Nephron progenitor cell (in vitro differentiated cells): ENCODE measurements at regions not wholly inside any gene's neighbourhood (a gene's known extent, or its start where the extent isn't known, plus 50 kb on each side); places are given as distances from the start of the nearest gene placed in this dataset.
A peak's percentile ranks its signal among the peaks of the same experiment; 100 is the strongest.

ENCODE experiments used
- DNase-seq: peaks from one replicate; pipeline ENCODE4 v3.0.0; 2021
- H3K27ac Mint-ChIP-seq: 2 replicates; pipeline ENCODE4 v1.8.0; 2021; ENCODE audit warnings: mild to moderate bottlenecking, moderate library complexity, mixed read lengths
- H3K27me3 Mint-ChIP-seq: 2 replicates; pipeline ENCODE4 v1.8.0; 2021; ENCODE audit warnings: mild to moderate bottlenecking, low read depth, mixed read lengths; ENCODE audit not compliant: poor library complexity
- H3K36me3 Mint-ChIP-seq: 2 replicates; pipeline ENCODE4 v1.8.0; 2021; ENCODE audit warnings: low read depth, mixed read lengths
- H3K4me1 Mint-ChIP-seq: 2 replicates; pipeline ENCODE4 v1.8.0; 2021; ENCODE audit warnings: mixed read lengths
- H3K4me3 Mint-ChIP-seq: 2 replicates; pipeline ENCODE4 v1.8.0; 2021; ENCODE audit warnings: mild to moderate bottlenecking, moderate library complexity, mixed read lengths
- H3K9me3 Mint-ChIP-seq: 2 replicates; pipeline ENCODE4 v1.8.0; 2021; ENCODE audit warnings: mild to moderate bottlenecking, moderate library complexity, mixed read lengths
- TF ChIP-seq, protein P1 (sequence below): fragments of 200-600 bp; sonication (generic); IDR thresholded peaks from 2 replicates; pipeline ENCODE4 v1.5.0; 2021; ENCODE audit warnings: antibody characterized with exemption

DNA sequence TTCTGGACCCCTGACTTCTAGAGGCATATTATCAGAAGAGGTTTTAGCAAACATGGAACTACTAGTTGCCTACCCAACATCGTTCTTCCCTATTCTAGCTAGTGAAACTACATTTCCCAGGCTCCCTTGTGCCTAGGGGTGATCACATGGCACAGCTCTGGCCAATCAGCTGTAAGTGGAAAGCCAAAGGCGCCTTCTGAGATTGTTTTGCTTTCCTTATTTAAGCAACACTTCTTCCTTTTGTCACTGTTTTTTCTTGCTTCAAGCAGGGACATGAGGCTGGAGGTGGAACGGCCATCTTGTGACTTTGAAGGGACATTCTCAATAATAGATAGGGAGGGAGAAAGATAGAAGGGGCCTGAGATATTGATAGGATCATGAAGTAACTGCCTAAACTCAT, 136.7 kb downstream of the ZNF664 start:
- H3K9me3 Mint-ChIP-seq = peaks cover 43% of the 10 kb centered on the region
- peaks cover 11% of the 10 kb centered on the region for H3K36me3 Mint-ChIP-seq
- TF ChIP-seq, protein P1, sequence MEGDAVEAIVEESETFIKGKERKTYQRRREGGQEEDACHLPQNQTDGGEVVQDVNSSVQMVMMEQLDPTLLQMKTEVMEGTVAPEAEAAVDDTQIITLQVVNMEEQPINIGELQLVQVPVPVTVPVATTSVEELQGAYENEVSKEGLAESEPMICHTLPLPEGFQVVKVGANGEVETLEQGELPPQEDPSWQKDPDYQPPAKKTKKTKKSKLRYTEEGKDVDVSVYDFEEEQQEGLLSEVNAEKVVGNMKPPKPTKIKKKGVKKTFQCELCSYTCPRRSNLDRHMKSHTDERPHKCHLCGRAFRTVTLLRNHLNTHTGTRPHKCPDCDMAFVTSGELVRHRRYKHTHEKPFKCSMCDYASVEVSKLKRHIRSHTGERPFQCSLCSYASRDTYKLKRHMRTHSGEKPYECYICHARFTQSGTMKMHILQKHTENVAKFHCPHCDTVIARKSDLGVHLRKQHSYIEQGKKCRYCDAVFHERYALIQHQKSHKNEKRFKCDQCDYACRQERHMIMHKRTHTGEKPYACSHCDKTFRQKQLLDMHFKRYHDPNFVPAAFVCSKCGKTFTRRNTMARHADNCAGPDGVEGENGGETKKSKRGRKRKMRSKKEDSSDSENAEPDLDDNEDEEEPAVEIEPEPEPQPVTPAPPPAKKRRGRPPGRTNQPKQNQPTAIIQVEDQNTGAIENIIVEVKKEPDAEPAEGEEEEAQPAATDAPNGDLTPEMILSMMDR = no peak
- H3K27me3 Mint-ChIP-seq = no peaks in the 10 kb centered on the region
- no peak for DNase-seq
- H3K27ac Mint-ChIP-seq = no peak overlapping the region
- peaks cover 23% of the 10 kb centered on the region for H3K4me1 Mint-ChIP-seq
- no peak overlapping the region for H3K4me3 Mint-ChIP-seq

DNA sequence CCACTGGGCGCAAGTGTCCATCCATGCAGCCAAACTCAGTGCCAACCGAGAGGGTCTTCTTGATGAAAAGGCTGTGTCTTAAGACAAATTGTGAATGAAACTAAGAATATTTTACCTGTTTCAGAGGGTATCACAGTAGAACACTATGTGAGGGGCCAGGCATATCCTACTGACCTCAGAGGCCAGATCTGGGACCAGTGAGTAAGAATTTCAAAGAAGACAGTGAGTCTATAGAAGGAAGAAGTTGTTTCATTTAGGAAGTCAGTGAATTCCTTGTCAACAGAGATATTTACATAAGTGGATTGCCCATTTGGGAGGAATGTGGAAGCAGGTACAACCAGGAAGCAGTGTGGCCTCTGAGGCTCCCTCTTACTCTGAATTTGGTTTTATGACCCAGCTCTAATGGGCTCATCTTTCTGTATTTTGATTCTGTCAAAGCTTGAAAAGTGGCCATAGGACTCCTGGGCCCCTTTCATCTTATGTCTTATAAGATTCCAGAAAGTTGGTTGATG, 137.4 kb downstream of the ZNF664 start:
- DNase-seq = no peak
- TF ChIP-seq, protein P1 = no peak
- Mint-ChIP-seq H3K9me3 (peaks cover 37% of the 10 kb centered on the region), H3K36me3 (peaks cover 11% of the 10 kb centered on the region), H3K4me3 (no peak overlapping the region), H3K27ac (no peak overlapping the region), H3K4me1 (peaks cover 29% of the 10 kb centered on the region), H3K27me3 (peaks cover 3% of the 10 kb centered on the region)

DNA sequence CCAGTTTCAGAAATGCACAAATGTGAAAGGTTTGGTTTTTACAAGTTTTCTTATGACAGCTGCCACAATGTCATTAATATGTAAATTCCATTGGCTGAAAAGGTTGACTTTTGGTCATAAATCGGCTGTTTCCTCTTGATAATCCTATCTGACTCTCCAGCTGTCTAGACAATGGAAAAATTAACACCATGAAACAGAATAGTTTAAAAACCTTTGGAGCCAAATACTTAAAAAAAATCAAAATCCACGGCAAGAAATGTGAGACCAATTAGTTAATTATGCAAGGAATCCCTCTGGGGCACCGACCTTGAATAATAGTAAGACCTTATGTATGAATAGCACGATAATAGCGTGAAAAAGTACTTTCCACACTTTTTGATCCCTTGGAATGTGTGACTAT, 138.0 kb downstream of the ZNF664 start:
- H3K9me3 Mint-ChIP-seq = peaks cover 32% of the 10 kb centered on the region
- H3K36me3 Mint-ChIP-seq = peaks cover 11% of the 10 kb centered on the region
- TF ChIP-seq, protein P1 = no peak
- H3K27me3 Mint-ChIP-seq = peaks cover 3% of the 10 kb centered on the region
- no peak overlapping the region for H3K4me3 Mint-ChIP-seq
- no peak for DNase-seq
- H3K4me1 Mint-ChIP-seq = peaks cover 35% of the 10 kb centered on the region
- no peak overlapping the region for H3K27ac Mint-ChIP-seq

DNA sequence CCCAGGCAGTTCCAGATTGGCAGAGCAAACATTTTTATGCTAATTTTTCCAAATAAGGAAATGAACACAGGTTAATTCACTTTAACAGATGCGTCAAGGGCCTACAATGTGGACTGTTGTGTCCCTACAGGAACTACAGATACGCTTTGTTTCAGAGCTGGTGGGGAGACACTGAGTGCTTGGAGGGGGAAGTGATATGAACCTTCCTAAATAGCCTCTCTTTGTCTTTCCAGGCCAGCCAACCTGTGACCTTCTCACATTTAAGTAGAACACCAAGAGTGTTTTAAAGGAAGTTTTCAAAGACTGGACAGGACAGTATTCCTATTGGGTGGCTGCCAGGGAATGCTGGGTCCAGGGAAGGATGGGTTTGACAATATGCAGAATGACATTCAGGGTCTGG, 141.3 kb downstream of the ZNF664 start:
- H3K4me1 Mint-ChIP-seq = peaks cover 52% of the 10 kb centered on the region
- no peak overlapping the region for H3K27ac Mint-ChIP-seq
- H3K4me3 Mint-ChIP-seq = no peak overlapping the region
- no peak for DNase-seq
- H3K9me3 Mint-ChIP-seq = peaks cover 15% of the 10 kb centered on the region
- no peaks in the 10 kb centered on the region for H3K36me3 Mint-ChIP-seq
- TF ChIP-seq, protein P1 = no peak
- peaks cover 3% of the 10 kb centered on the region for H3K27me3 Mint-ChIP-seq

DNA sequence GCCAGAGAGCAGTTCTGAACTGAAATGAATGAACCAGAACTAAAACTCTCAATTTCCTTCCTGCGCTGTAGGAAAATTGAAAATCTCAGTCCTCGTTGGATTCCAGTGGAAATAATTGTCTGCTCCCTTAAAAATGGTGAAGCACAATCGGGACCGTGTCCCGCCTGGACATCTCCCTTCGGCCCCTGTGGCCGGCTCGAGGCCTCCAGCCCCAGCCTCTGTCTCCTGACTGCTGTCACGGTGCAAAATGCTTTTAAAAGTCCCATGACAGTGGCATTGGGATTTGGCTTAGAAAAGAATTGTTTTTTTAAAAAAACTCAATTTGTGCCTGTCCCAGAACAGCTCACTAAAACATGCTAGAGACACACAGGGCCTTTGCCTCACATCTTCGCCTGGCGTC, 142.5 kb downstream of the ZNF664 start:
- Mint-ChIP-seq H3K27me3 (peaks cover 3% of the 10 kb centered on the region), H3K36me3 (no peaks in the 10 kb centered on the region), H3K9me3 (peaks cover 10% of the 10 kb centered on the region), H3K4me3 (no peak overlapping the region), H3K27ac (peak overlapping the region; percentile 80), H3K4me1 (peaks cover 50% of the 10 kb centered on the region)
- TF ChIP-seq, protein P1 = no peak
- no peak for DNase-seq

DNA sequence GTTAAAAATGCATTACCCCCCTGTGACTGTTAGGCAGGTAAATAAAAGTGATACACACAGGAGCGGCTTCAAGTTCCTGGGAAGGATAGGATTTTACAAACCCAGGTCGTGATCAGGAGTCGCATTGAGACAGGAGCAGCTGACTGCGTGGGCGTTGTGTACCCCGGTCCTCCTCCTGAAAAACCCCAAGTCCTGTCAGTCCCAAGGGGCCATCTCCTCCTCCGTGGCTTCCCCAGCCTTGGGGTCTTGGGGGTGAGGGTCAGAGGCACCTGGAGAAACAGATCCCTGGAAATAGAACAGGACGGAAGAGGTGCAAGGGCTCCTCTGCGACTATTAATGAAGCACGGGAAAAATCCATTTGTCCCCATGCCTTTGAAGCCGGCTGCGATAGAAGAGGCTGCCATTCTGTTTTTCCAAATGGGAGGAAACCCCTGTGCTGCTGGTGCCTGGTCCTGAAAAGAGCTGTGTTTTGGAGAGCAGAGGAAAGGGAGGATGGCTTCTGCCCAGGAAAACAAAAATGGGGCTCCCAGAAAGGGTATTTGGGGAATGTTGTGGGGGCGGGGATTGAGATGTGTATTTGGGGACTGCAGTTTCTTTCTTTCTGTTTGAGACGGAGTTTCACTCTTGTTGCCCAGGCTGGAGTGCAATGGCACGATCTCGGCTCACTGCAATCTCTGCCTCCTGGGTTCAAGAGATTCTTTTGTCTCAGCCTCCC, 143.1 kb downstream of the ZNF664 start:
- H3K36me3 Mint-ChIP-seq = no peaks in the 10 kb centered on the region
- TF ChIP-seq, protein P1 = no peak
- peak overlapping the region; percentile 80 for H3K27ac Mint-ChIP-seq
- peaks cover 10% of the 10 kb centered on the region for H3K9me3 Mint-ChIP-seq
- H3K4me1 Mint-ChIP-seq = peaks cover 50% of the 10 kb centered on the region
- H3K4me3 Mint-ChIP-seq = no peak overlapping the region
- DNase-seq = no peak
- peaks cover 3% of the 10 kb centered on the region for H3K27me3 Mint-ChIP-seq
